Dermis blood vessel endothelial cell (primary cell): ENCODE measurements at regions not wholly inside any gene's neighbourhood (a gene's known extent, or its start where the extent isn't known, plus 50 kb on each side); places are given as distances from the start of the nearest gene placed in this dataset.
"Not testable (repeated sequence)": the region's sequence is repeated elsewhere in the genome, so short reads cannot be mapped to it uniquely, and the experiment has no call there.

Experiments
- DNase-seq: peaks from one replicate; pipeline ENCODE4 v3.0.0; 2010

DNA sequence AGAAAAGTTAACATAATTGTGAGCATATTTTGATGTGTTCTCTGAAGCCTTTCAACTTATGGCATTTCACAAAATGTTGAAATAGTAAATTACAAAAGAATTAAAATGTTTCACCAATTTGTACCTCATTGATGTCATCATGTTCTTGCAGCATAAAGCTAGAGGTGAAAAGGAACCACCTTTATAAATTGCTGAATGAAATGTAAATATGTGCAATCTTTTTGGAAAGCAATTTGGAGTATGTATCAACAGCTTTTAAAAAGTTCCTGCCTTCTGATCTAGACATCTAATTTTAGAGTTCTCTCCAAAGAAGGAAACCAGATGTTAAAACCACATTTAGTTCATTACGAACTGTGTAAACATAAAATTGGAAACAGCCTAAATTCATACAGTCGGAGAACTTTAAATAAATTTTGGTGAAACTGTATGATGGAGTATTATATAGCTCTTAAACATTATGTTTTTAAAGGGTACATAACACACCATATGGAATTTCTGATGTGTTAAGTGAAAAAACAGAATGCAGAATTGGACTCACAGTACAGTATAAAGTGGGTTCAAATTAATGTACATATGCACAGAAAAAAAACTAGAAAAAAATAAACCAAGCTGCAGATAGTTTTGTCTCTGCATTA is 311.2 kb upstream of the NAALADL2 start:
- DNase-seq: no peak

DNA sequence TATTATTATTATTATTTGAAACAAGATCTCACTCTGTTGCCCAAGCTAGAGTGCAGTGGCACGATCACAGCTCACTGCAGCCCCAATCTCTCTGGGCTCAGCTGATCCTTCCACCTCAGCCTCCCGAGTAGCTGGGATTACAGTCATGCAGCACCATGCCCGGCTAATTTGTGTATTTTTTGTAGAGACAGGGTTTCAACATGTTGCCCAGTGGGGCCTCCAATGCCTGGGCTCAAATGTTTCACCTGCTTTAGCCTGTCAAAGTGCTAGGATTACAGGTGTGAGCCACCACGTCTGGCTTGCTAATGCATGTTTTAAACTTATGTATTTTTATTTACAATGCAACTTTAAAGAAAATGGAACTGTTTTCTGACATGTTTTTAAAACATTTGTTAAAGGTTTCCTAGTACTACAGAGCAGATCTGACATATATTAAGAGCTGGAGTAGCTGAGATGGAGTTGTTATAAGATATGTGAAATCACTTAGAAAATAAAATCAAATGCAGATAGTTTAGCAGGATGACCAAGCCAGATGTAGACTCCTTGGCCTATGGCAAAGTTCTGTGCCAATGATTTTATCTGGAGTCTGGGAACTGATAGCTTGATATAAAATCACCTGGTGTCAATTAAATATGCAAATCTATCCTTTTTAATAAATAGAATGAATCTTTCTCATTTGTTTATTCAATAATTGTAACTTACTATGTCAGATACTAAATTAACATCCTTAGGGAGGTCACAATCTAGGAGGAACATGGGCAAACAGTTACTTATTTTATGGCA is 310.1 kb upstream of the NAALADL2 start:
- no peak for DNase-seq

- DNase-seq: no peak
Observed at GRCh38 chr3:174581558-174581957, 277.6 kb upstream of the NAALADL2 start.

GRCh38 chr3:174583396-174583795 is 275.7 kb upstream of the NAALADL2 start:
- no peak for DNase-seq

- not testable (repeated sequence) for DNase-seq
Observed at GRCh38 chr3:174587137-174587536, 272.0 kb upstream of the NAALADL2 start.

DNA sequence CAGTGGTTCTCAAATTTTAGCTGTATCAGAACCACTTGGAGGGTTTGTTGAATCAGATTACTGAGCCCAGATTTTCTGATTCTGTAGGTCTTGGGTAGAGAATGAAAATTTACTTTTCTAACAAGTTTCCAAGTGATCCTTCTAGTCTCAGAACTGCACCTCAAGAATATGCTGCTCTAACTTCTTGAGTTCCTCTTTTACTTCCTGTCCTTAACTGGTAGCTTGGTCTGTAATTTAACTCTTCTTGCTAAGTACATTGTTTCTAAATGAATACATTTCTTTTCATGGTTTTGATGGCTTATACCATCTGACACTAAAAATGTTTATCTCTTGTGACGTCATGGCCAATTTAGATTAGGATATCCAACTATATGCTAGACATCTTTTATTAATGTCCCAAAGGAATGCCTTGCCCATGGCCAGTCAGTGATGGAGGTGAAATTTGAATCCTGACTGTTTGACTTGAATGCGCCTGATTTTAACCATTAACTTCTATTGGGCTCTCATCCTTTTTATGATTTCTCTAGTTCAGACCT is 262.6 kb upstream of the NAALADL2 start:
- DNase-seq: no peak

DNA sequence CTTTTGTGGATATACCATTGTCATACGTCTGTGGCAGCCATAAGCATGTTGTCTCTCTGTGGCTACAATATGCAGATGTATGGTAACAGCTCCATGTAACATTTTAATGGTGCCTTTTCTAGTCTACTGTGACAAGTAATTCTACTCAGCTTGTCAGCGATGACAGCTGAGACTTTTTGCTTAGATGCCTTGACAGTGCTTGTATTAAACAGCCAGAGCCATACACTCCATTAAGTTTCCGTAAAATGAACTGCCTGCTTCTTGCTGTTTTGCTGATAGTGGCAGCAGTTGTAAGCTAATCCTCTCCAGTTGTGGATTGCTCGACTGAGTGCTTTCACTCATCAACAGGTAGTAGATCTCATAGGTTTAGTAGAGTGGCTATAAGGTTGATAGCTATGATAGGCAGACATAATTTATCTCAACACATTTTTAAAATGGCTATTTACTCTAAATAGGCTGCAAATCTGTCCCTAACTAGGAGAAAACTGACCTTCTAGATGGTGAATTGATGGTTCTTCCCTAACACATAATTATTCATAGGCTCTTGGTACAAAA is 260.2 kb upstream of the NAALADL2 start:
- no peak for DNase-seq

DNA sequence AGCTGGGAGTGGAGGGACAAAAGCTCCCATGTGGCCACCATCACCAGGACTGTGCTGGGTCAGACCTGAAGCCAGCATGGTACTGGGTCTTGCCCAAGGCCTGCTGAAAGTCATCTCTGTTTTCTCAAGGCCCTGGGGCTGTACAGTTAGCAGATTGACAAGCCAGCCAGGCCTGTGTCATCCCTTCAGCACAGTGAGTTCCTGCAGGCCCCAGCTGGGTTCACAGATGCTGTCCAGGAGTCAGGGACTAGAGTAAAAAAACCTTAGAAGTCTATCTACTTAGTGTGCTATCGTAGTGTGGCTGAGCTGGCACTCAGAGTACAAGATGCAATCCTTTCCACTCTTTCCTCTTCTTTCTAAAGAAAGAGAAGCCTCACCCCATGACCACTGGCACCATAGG is 246.0 kb upstream of the NAALADL2 start:
- DNase-seq: no peak

DNA sequence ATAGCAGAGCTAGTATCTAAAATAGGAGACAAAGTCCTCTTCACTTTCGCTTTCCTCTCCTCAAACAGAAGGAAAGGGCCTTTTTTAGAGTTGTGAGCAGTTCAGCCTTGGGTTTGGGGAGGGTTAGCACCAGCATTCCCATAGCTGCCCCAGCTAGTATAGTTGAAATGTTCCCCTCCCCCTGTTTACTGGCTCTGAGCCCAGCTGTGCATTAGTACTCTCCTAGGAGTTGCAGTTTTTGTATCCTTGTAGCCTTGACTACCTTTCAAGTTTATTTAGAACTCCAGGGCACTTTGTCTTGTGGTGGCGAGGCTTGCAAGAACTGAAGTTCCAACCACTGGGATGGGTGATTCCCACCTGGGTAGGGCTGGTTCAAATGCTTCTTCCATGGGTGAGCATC is 245.1 kb upstream of the NAALADL2 start:
- DNase-seq: no peak

- no peak for DNase-seq
Observed at GRCh38 chr3:174618368-174619080, 240.6 kb upstream of the NAALADL2 start.

DNA sequence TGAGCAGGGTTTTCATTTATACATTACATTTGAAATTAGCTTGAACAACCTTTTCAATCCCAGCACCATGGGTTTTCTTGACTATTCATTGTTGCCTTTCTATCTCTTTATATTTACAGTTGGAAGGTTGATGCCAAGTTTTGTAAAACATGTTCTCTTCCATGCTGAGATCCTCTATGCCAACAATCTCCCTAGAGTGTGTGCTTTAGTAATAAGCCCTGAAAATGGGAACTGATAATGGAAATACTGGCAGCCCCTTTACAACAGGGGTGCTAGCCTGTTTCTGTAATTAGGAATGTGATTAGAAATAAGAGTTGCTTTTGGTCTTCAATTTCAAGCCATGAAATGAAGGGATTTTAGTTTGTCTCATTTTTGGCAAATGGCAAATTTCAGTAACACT is 239.9 kb upstream of the NAALADL2 start:
- no peak for DNase-seq

DNA sequence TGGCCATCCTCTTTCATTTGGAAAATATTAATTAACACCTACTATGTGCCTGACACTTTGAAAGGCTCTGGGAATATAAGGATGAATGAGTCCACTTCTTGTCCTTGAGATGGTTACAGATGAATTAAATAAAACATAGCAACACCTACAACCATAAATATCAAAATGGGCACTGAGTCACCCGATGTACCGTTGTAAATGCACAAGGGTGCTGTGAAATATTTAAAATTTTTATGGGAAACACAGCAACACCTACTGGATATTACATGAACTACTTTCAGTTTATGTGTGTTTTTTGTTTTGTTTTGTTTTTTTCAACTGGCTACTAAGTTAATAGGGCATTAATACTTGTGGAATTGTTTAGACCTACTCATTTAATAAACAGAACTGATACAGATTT is 239.0 kb upstream of the NAALADL2 start:
- DNase-seq: no peak

- no peak for DNase-seq
Observed at GRCh38 chr3:174620855-174621472, 238.2 kb upstream of the NAALADL2 start.

- no peak for DNase-seq
Observed at GRCh38 chr3:174633342-174633741, 225.8 kb upstream of the NAALADL2 start.

DNA sequence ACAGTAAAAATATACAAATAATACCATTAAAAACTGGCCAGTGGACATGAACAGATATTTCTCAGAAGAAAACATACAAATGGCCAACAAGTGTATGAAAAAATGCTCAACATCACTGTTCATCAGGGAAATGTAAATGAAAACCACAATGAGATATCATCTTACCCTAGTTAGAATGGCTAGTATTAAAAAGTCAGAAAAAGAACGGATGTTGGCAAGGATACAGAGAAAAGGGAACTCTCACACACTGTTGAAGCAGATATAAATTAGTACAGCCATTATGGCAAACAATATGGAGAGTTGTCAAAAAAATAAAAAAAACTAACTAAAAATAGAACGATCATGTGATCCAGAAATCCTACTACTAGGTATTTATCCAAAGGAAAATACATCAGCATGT is 222.7 kb upstream of the NAALADL2 start:
- DNase-seq: no peak

- no peak for DNase-seq
Observed at GRCh38 chr3:174639406-174639805, 219.7 kb upstream of the NAALADL2 start.

GRCh38 chr3:174639970-174640369 is 219.2 kb upstream of the NAALADL2 start:
- no peak for DNase-seq

- no peak for DNase-seq
Observed at GRCh38 chr3:174640932-174641331, 218.2 kb upstream of the NAALADL2 start.

GRCh38 chr3:174644287-174644686 is 214.8 kb upstream of the NAALADL2 start:
- no peak for DNase-seq

DNA sequence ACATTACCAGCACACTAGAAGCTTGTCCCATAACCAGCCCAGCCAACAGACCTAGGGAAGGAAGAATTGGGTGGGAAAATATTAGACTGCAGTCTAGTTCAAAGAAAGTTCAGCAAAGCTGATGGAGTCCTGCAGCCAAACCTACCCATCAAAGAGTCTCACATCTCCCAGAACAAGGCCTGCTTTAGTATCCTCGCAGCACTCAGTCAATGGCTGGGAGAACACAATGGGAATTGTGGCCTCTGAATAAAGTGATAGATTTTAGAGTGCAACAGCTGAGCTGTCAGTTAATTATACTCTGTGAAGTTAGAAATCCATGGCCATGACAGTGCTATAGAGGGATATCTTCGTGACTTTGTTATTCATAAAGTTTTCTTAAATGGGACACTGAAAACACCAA is 207.2 kb upstream of the NAALADL2 start:
- no peak for DNase-seq

DNA sequence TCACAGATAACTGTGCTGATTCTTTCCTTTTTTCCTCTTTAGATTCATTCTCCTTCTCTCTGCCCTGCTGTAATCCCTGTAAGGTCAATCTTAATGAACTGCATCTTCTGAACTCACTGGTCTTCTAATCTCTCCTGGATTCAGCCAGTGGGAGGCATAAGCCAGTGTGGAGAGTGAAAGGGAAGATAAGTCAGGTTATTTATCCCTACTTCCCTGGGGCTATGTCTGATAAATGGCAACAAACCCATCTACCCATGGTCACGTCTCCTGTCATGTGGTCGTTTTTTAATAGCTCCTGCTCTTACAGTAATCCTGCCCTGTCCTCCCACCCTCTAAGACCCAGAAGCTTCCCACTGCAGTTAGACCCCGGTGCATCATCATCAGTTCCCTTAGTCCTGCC is 199.6 kb upstream of the NAALADL2 start:
- DNase-seq: no peak

DNA sequence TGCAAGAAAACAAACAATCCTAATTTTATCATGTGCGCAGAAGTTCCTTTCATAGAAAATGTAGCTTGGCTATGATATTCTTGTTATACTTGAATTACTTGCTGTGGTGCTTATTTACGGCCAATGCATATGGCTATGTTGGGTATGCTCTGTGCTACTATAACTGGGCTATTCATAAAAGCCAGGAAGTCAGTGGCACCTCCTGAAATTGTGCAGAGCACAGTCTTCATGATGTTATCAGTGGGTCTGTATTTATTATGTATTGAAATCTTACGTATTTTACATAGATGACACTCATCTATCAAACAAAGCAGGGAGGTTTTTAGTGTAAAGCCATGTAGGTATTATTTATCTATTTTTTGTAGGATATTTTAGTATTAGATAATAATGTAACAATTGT is 196.5 kb upstream of the NAALADL2 start:
- no peak for DNase-seq

DNA sequence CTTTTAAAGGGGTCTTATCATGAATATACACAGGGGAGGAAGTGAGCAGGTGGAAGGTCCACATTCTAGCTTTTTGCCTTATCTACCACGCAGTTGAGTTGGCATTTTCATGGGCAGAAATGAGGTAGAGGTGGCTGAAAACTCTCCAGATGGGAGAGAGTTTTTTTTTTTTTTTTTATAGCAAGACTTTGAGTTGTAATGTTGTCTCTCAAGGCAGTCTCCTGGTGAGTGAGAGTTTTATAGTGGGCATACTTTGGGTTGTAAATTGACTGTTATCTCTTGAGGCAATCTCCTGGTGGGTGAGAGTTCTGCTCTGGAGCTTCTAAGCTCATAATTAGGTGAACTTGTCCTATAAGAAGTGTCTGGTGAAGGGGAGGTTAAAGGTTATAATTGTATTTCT is 191.7 kb upstream of the NAALADL2 start:
- no peak for DNase-seq
